ENCODE measurements at regions not wholly inside any gene's neighbourhood (a gene's known extent, or its start where the extent isn't known, plus 50 kb on each side); places are given as distances from the start of the nearest gene placed in this dataset.
A peak's percentile ranks its signal among the peaks of the same experiment; 100 is the strongest.

- no peak for TF ChIP-seq CTCF (IDR thresholded peaks at IDR 0.05; ENCODE audit: insufficient read depth, low read depth, low read length, missing control alignments)
- no peak for DNase-seq (ENCODE audit: low read depth)
- H3K4me3 ChIP-seq (ENCODE audit: low read depth, low read length), result no peak overlapping the region
Observed at GRCh38 chr4:22986262-22986661, 293.5 kb downstream of the GBA3 start.

- no peak for TF ChIP-seq CTCF (IDR thresholded peaks at IDR 0.05; ENCODE audit: insufficient read depth, low read depth, low read length, missing control alignments)
- no peak overlapping the region for H3K4me3 ChIP-seq (ENCODE audit: low read depth, low read length)
- no peak for DNase-seq (ENCODE audit: low read depth)
Observed at GRCh38 chr4:22984390-22984789, 291.7 kb downstream of the GBA3 start.

DNA sequence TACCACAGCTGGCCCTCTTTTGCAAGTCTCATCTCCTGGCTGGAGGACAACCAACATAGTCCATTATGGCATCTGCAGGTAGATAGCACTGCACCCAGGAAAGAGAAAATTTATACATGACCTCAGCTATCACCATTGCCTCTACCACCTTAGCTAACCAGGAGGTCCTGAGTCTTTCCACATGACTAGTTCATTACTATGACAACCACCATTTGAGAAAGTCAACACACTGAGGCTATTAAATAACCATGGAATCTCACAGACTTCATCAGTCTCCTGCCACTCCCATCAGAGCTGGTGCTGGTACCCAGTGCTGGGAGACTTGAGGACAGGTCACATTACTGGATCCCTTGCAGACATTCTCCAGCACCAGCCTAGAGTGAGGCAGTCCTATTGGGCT is 285.9 kb downstream of the GBA3 start:
- DNase-seq (ENCODE audit: low read depth), result no peak
- no peak for TF ChIP-seq CTCF (IDR thresholded peaks at IDR 0.05; ENCODE audit: insufficient read depth, low read depth, low read length, missing control alignments)
- H3K4me3 ChIP-seq (ENCODE audit: low read depth, low read length), result no peak overlapping the region

- TF ChIP-seq CTCF (IDR thresholded peaks at IDR 0.05; ENCODE audit: insufficient read depth, low read depth, low read length, missing control alignments), result no peak
- no peak overlapping the region for H3K4me3 ChIP-seq (ENCODE audit: low read depth, low read length)
- DNase-seq (ENCODE audit: low read depth), result no peak
Observed at GRCh38 chr4:22970665-22971064, 277.9 kb downstream of the GBA3 start.

DNA sequence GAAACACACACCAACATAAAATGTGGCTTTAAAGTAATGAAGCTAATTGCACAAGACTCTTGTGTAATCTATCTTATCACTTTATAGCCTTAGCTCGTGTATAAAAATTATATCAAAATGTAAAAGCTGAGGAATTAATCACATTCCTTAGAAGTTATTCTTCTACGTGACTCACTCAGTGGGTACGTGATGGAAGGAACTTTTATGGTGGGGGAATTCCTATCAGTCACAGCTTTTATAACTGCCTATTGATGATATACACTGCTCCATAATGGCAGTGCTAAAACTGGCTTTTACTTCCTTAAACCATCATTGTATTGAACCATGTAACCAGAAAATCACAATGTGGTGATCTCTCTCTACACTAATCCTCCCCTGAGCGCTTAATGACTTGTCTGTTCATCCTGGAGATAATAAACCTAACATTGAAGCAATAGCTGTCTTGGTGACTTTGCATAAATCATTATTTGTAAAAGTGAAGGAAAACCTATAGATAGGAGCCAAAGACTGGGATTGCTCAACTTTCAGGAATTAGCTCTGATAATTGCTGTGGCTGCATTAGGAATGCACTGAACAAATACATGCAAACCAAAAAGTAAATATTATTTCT is 276.7 kb downstream of the GBA3 start:
- no peak overlapping the region for H3K4me3 ChIP-seq (ENCODE audit: low read depth, low read length)
- no peak for DNase-seq (ENCODE audit: low read depth)
- no peak for TF ChIP-seq CTCF (IDR thresholded peaks at IDR 0.05; ENCODE audit: insufficient read depth, low read depth, low read length, missing control alignments)

GRCh38 chr4:22962295-22962694 is 269.6 kb downstream of the GBA3 start:
- DNase-seq (ENCODE audit: low read depth), result peak; percentile 1
- no peak overlapping the region for H3K4me3 ChIP-seq (ENCODE audit: low read depth, low read length)
- peak; percentile 4 for TF ChIP-seq CTCF (IDR thresholded peaks at IDR 0.05; ENCODE audit: insufficient read depth, low read depth, low read length, missing control alignments)

- H3K4me3 ChIP-seq (ENCODE audit: low read depth, low read length), result no peak overlapping the region
- no peak for TF ChIP-seq CTCF (IDR thresholded peaks at IDR 0.05; ENCODE audit: insufficient read depth, low read depth, low read length, missing control alignments)
- no peak for DNase-seq (ENCODE audit: low read depth)
Observed at GRCh38 chr4:22959483-22959882, 266.7 kb downstream of the GBA3 start.

All from GM12865 (cell line).